AG09319 (cell line): ENCODE measurements at regions not wholly inside any gene's neighbourhood (a gene's known extent, or its start where the extent isn't known, plus 50 kb on each side); places are given as distances from the start of the nearest gene placed in this dataset.

Experiments used
- DNase-seq: peaks from one replicate; pipeline ENCODE4 v3.0.0-alpha.2; 2010; ENCODE audit warnings: low read depth; ENCODE audit errors: extremely low read depth
- TF ChIP-seq, protein P1 (sequence below): IDR thresholded peaks from 2 replicates; pipeline ENCODE4 v1.5.1; 2011; ENCODE audit warnings: low read depth, mild to moderate bottlenecking, inconsistent platforms, low read length, moderate library complexity

DNA sequence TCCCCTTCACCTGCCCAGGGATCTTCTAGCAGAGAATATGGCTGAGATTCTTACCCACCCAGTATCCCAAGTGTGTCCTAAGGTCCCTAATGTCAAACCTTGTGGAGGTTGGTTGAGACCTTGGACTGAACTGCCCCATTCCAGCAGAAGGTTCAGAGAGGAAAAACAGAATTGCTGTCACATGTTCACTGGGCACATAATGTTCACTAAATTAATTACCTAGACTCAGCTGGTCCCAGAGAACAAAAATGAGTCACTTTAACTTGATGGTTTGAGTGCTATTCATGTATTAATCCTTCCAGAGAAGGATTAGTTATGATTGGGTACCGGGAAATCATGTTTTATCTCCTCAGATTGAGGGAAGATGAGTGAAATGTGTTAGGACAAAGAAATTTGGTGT is 171.3 kb upstream of the GADL1 start:
- TF ChIP-seq, protein P1, sequence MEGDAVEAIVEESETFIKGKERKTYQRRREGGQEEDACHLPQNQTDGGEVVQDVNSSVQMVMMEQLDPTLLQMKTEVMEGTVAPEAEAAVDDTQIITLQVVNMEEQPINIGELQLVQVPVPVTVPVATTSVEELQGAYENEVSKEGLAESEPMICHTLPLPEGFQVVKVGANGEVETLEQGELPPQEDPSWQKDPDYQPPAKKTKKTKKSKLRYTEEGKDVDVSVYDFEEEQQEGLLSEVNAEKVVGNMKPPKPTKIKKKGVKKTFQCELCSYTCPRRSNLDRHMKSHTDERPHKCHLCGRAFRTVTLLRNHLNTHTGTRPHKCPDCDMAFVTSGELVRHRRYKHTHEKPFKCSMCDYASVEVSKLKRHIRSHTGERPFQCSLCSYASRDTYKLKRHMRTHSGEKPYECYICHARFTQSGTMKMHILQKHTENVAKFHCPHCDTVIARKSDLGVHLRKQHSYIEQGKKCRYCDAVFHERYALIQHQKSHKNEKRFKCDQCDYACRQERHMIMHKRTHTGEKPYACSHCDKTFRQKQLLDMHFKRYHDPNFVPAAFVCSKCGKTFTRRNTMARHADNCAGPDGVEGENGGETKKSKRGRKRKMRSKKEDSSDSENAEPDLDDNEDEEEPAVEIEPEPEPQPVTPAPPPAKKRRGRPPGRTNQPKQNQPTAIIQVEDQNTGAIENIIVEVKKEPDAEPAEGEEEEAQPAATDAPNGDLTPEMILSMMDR = no peak
- DNase-seq = no peak

DNA sequence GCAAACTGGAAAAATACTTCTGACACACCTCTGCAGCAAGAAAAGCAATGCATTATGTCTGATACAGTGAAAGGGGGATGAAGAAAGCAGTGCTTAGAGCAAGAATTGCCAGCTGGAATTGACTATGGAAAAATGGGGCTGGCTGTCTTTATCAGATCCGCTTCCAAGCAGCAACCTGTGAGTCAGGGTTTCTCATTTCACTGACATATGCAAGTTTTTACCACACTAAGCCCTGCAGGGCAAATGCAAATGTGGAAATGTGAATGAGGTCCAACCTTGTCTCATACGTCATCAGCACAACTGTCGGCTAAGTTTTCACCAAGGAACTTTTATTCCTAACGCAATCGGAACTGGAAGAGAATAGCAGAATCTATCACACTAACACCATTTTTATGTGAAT is 172.5 kb upstream of the GADL1 start:
- TF ChIP-seq, protein P1 = no peak
- DNase-seq = peak; percentile 90

DNA sequence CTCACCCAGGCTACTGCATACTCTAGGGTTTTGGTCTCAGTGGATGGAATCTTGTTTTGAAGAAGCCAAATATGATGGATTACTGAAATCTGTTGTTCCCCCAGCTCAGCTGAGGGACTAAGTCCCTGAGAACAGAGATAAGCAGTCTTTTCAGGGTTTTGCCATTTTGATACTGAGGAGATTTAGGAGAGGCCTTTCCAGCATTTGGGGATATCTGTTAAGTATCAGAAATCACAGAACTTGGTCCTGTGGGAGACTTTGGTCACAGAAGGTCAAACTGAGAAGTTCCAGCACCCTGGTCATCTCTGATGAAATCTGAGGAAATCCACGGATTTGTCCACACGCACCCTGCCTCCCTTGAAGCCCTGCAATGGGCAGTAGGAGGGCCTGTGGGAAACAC is 181.0 kb upstream of the GADL1 start:
- no peak for DNase-seq
- TF ChIP-seq, protein P1 = no peak

DNA sequence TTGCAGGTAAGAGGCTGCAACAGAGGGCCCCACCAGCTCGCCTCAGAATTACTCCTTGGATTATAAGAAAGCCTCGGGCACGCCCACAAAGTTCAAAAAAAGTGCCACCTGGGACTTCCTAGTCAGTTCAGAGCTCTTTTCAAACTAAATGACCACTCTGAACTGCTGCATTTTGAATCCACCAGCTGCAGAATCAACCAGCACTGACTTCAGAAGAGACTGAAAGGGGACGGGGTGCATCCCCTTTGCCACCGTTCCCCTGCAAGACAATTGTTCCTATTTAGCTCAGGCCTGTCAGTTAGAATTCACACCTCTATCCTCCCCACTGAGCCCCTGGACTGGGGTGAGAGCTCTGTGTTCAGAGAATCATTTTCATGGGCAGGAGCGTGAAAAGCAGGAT is 181.4 kb upstream of the GADL1 start:
- DNase-seq = no peak
- TF ChIP-seq, protein P1 = no peak

DNA sequence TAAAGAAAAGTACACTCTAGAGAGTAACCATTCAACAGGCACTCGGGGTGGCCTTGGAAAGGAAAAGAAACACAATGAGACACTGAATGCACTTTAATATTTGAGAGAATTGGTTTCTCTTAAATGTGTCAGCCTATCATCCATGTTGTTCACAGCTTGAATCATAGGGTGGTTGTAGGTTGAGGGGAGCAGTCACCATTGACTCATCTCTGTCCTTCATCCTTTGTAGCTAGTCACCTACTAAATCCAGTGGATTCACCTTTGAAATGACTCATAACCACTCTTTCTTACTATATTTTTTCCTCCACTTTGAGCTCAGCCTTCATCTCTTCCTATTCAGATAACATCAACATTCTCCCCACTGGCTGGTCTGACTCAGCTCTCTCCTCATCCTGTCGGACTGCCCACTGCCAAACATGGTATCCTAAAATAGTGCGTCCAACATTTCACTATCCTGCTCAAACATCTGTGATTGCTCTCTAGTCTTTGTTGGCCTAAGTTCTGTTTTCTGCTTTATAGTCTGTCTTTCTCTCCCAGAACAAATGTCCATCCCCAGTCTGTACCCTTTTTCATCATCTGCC is 182.7 kb upstream of the GADL1 start:
- DNase-seq = peak; percentile 30
- TF ChIP-seq, protein P1 = no peak

DNA sequence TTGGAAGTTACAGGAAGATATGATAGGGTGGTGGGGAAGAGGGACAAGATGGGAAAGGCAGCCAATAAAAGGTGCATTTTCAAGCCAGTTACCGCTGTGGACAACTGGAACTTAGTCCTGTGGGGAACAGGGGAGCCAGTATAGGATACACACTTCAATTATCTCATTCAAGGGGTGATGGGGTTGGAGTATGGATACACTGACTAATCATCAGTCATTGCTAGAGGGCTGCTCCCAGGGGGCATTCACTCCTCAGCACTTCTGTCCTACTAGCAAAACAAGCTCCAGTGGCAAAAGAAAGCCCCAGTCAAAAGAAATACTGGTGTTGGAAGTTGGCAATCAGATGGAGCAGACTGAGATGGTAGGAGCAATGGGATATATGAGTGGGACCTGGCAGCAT is 183.4 kb upstream of the GADL1 start:
- TF ChIP-seq, protein P1 = no peak
- no peak for DNase-seq

DNA sequence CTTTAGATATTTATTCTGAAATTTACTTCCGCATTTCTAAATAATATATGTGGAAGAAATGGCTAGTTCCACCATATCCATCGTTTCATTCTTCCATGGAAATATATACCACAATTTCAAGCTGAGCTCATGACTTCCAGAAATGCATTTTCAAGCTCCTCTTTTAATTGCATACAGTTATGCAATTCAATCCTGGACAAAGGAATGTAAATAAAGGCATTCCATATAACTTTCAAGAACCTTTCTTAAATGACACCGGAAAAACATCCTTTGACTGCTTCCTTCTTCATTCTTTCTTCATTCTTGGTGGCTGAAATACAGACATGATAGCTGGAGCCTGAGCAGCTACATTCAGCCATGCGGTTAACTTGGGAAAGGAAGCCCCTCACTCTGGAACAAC is 185.2 kb upstream of the GADL1 start:
- DNase-seq = no peak
- TF ChIP-seq, protein P1 = no peak
